ENCODE measurements at regions not wholly inside any gene's neighbourhood (a gene's known extent, or its start where the extent isn't known, plus 50 kb on each side); places are given as distances from the start of the nearest gene placed in this dataset.

DNA sequence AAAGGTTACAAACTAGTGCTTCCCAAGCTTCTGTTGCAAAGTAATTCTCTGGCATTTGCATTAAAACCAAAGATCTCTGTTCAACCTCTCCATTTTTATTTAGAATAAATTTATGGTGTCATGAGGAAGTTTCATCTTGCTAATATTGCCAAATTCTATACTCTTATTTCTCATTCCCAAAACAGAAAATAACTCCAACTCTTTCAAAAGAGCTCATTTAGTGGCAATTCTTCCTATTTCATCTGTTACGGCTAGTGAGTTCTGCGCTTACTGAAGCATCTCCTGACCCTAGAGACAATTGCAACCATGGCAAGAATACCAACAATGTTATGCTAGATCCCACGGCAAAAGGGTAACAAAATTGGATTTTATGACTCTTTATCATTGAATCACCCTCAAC lies 97.0 kb downstream of the HINT1 start:
- CTCF ChIA-PET = no interaction called here
- Histone ChIP-seq H3K36me3 (replicated peaks in 1 of 2; ENCODE audit: control insufficient read depth in 1 of 2, insufficient read depth in 2 of 2, low read length in 1 of 2) (no peaks in the 10 kb centered on the region), H3K27ac (ENCODE audit: low read depth in 2 of 2, low read length in 1 of 2) (no peak overlapping the region), H2AFZ (ENCODE audit: low read depth) (no peak overlapping the region), H3K9ac (no peak overlapping the region), H4K20me1 (ENCODE audit: insufficient read depth) (no peaks in the 10 kb centered on the region), H3K4me1 (ENCODE audit: control insufficient read depth in 1 of 2, insufficient read depth in 2 of 2, low read depth in 1 of 2, low read length in 1 of 2) (no peaks in the 10 kb centered on the region), H3K4me3 (ENCODE audit: low read depth in 2 of 2, low read length in 1 of 2) (no peak overlapping the region), H3K9me3 (no peaks in the 10 kb centered on the region), H3F3A (replicated peaks; ENCODE audit: insufficient read depth) (no peaks in the 10 kb centered on the region), H3K4me2 (no peak overlapping the region), H3K9me2 (no peaks in the 10 kb centered on the region), H3K27me3 (ENCODE audit: insufficient read depth) (no peaks in the 10 kb centered on the region; the same call in 1 of the 2 replicates), H3K79me2 (ENCODE audit: insufficient read depth) (no peaks in the 10 kb centered on the region)
- no peak for TF ChIP-seq JUND (IDR thresholded peaks at IDR 0.05)
- no peak for TF ChIP-seq EP300 (IDR thresholded peaks at IDR 0.05; ENCODE audit: borderline replicate concordance in 1 of 2, low read depth in 1 of 2, low read length in 1 of 2)
- TF ChIP-seq POLR2AphosphoS5 (IDR thresholded peaks at IDR 0.05; ENCODE audit: low read depth, low read length) = no peak
- TF ChIP-seq, protein P1, sequence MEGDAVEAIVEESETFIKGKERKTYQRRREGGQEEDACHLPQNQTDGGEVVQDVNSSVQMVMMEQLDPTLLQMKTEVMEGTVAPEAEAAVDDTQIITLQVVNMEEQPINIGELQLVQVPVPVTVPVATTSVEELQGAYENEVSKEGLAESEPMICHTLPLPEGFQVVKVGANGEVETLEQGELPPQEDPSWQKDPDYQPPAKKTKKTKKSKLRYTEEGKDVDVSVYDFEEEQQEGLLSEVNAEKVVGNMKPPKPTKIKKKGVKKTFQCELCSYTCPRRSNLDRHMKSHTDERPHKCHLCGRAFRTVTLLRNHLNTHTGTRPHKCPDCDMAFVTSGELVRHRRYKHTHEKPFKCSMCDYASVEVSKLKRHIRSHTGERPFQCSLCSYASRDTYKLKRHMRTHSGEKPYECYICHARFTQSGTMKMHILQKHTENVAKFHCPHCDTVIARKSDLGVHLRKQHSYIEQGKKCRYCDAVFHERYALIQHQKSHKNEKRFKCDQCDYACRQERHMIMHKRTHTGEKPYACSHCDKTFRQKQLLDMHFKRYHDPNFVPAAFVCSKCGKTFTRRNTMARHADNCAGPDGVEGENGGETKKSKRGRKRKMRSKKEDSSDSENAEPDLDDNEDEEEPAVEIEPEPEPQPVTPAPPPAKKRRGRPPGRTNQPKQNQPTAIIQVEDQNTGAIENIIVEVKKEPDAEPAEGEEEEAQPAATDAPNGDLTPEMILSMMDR (IDR thresholded peaks at IDR 0.05) = no peak
- no peak for TF ChIP-seq REST (IDR thresholded peaks at IDR 0.05; ENCODE audit: low read depth, low read length)
- POLR2A ChIA-PET = no interaction called here
- 13% methylated on average over 3 of the region's 3 CpGs for WGBS (ENCODE audit: low lambda C conversion rate)
- DNase-seq = no peak

DNA sequence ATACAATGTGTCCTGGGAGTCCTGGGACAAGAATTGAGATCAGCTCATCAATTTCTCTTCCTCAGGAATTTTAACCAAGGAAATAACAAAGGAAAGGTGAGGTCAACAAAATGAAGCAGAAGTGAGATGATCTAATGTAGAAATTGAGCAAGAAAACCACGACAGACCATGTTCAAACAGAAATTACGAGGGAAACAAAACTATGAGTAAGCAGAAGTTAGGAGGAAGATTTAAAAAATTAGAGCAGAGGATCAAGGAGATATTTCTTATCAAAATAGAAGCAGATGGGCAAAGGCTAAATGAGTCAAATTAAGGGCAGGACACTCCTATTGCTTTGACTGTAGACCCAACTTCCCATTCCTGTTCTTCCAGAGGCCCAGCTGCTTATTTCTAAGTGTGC lies 97.4 kb downstream of the HINT1 start:
- Histone ChIP-seq H3K27me3 (ENCODE audit: insufficient read depth) (no peaks in the 10 kb centered on the region; the same call in 1 of the 2 replicates), H3K9me3 (no peaks in the 10 kb centered on the region), H3K4me2 (no peak overlapping the region), H3K9me2 (no peaks in the 10 kb centered on the region), H3K9ac (no peak overlapping the region), H3F3A (replicated peaks; ENCODE audit: insufficient read depth) (no peaks in the 10 kb centered on the region), H4K20me1 (ENCODE audit: insufficient read depth) (no peaks in the 10 kb centered on the region), H3K27ac (ENCODE audit: low read depth in 2 of 2, low read length in 1 of 2) (no peak overlapping the region), H3K79me2 (ENCODE audit: insufficient read depth) (no peaks in the 10 kb centered on the region), H2AFZ (ENCODE audit: low read depth) (no peak overlapping the region), H3K4me1 (ENCODE audit: control insufficient read depth in 1 of 2, insufficient read depth in 2 of 2, low read depth in 1 of 2, low read length in 1 of 2) (no peaks in the 10 kb centered on the region), H3K36me3 (replicated peaks in 1 of 2; ENCODE audit: control insufficient read depth in 1 of 2, insufficient read depth in 2 of 2, low read length in 1 of 2) (no peaks in the 10 kb centered on the region), H3K4me3 (ENCODE audit: low read depth in 2 of 2, low read length in 1 of 2) (no peak overlapping the region)
- POLR2A ChIA-PET = no interaction called here
- no peak for TF ChIP-seq EZH2phosphoT487 (IDR thresholded peaks at IDR 0.05; ENCODE audit: borderline replicate concordance, low read depth)
- TF ChIP-seq GABPA (IDR thresholded peaks at IDR 0.05; ENCODE audit: low read depth) = no peak
- TF ChIP-seq JUND (IDR thresholded peaks at IDR 0.05) = no peak
- TF ChIP-seq NFIC (IDR thresholded peaks at IDR 0.05; ENCODE audit: borderline replicate concordance) = no peak
- TF ChIP-seq RFX5 (IDR thresholded peaks at IDR 0.05; ENCODE audit: low read length) = no peak
- TF ChIP-seq TCF12 (IDR thresholded peaks at IDR 0.05) = no peak
- TF ChIP-seq RXRA (IDR thresholded peaks at IDR 0.05; ENCODE audit: borderline replicate concordance, low read depth) = no peak
- TF ChIP-seq SMC3 (IDR thresholded peaks at IDR 0.05; ENCODE audit: low read depth, low read length) = no peak
- no peak for TF ChIP-seq EP300 (IDR thresholded peaks at IDR 0.05; ENCODE audit: borderline replicate concordance in 1 of 2, low read depth in 1 of 2, low read length in 1 of 2)
- TF ChIP-seq MEF2A (IDR thresholded peaks at IDR 0.05; ENCODE audit: borderline replicate concordance, low read depth) = no peak
- TF ChIP-seq, protein P2, sequence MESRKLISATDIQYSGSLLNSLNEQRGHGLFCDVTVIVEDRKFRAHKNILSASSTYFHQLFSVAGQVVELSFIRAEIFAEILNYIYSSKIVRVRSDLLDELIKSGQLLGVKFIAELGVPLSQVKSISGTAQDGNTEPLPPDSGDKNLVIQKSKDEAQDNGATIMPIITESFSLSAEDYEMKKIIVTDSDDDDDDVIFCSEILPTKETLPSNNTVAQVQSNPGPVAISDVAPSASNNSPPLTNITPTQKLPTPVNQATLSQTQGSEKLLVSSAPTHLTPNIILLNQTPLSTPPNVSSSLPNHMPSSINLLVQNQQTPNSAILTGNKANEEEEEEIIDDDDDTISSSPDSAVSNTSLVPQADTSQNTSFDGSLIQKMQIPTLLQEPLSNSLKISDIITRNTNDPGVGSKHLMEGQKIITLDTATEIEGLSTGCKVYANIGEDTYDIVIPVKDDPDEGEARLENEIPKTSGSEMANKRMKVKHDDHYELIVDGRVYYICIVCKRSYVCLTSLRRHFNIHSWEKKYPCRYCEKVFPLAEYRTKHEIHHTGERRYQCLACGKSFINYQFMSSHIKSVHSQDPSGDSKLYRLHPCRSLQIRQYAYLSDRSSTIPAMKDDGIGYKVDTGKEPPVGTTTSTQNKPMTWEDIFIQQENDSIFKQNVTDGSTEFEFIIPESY (IDR thresholded peaks at IDR 0.05; ENCODE audit: borderline replicate concordance, low read depth) = no peak
- TF ChIP-seq FOSL2 (IDR thresholded peaks at IDR 0.05; ENCODE audit: borderline replicate concordance, low read depth) = no peak
- no peak for TF ChIP-seq RAD21 (IDR thresholded peaks at IDR 0.05; ENCODE audit: low read length)
- TF ChIP-seq, protein P3, sequence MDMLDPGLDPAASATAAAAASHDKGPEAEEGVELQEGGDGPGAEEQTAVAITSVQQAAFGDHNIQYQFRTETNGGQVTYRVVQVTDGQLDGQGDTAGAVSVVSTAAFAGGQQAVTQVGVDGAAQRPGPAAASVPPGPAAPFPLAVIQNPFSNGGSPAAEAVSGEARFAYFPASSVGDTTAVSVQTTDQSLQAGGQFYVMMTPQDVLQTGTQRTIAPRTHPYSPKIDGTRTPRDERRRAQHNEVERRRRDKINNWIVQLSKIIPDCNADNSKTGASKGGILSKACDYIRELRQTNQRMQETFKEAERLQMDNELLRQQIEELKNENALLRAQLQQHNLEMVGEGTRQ (IDR thresholded peaks at IDR 0.05; ENCODE audit: borderline replicate concordance, low read depth, low read length) = no peak
- TF ChIP-seq, protein P4, sequence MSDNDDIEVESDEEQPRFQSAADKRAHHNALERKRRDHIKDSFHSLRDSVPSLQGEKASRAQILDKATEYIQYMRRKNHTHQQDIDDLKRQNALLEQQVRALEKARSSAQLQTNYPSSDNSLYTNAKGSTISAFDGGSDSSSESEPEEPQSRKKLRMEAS (IDR thresholded peaks at IDR 0.05; ENCODE audit: low read depth) = no peak
- TF ChIP-seq, protein P5, sequence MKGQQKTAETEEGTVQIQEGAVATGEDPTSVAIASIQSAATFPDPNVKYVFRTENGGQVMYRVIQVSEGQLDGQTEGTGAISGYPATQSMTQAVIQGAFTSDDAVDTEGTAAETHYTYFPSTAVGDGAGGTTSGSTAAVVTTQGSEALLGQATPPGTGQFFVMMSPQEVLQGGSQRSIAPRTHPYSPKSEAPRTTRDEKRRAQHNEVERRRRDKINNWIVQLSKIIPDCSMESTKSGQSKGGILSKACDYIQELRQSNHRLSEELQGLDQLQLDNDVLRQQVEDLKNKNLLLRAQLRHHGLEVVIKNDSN (IDR thresholded peaks at IDR 0.05; ENCODE audit: borderline replicate concordance, low read depth) = no peak
- DNase-seq = no peak
- CTCF ChIA-PET = no interaction called here
- WGBS (ENCODE audit: low lambda C conversion rate) = 6% methylated on average over 2 of the region's 2 CpGs
